HG03108 (cell line): ENCODE measurements at regions not wholly inside any gene's neighbourhood (a gene's known extent, or its start where the extent isn't known, plus 50 kb on each side); places are given as distances from the start of the nearest gene placed in this dataset.

Experiments used
- ATAC-seq: cut with Tn5 transposase; IDR thresholded peaks from one replicate; pipeline ENCODE4 v1.9.1; 2021; ENCODE audit warnings: moderate library complexity; ENCODE audit not compliant: unreplicated experiment

- ATAC-seq, result peak; percentile 79
These were observed 313.8 kb downstream of the ENC1 start for GRCh38 chr5:74326571-74327338.

- no peak for ATAC-seq
These were observed 314.7 kb downstream of the ENC1 start for GRCh38 chr5:74325866-74326265.

DNA sequence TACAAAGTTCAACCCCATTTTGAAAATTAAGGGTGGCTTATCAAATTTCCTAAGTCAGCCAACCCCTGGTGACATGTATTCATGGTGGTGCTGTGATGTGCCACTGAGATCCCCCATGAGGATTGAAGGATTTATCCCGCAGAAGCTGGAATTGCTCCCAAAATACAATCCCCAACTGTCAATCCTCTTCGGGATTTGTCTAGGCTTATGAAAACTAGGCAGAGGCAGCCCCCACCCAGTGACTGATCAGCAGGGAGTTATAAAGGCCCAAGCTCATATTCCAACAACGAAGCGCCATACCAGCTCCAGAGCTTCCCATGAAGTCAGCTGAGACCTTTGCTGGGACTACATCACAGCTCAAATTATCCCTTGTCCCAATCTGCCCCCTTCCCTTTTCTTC is 316.0 kb downstream of the ENC1 start:
- no peak for ATAC-seq

DNA sequence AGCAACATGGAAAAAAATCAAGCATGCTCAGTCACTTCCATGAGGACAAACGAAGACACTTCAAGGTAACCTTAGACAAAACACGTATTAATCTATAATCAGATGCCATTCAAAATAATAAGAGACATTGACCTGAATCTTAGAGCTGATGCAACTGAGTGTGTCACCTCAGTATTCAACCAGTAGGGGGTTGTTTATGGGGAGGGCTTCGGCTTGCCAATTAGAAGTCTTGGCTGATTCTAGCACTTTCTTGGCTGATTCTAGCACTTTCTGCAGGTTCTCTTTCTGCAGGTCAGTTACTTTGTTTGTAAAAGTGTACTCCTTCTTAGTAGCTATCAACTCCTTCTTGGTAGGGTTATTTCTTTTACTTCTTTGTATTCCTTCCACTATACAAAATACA is 317.6 kb downstream of the ENC1 start:
- no peak for ATAC-seq

DNA sequence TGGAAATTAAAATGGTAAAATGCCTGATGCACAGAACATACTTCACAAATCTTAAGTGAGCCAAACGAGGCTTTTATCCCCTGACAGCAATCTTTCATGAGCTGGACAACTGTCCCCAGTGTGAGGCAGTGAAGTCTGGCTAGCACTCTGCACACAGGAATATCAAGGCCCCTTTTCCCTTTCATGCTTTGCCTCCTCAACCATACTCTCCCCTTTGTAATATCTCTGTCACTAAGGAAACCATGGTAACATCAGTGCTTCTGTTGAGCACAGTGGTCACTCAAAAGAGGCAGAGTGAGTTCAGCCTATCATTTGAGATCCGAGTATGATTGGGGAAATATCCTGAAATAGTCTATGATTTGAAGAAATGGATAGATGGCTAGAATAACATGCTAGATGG is 318.3 kb downstream of the ENC1 start:
- no peak for ATAC-seq

- ATAC-seq, result no peak
These were observed 319.2 kb downstream of the ENC1 start for GRCh38 chr5:74321326-74321725.

DNA sequence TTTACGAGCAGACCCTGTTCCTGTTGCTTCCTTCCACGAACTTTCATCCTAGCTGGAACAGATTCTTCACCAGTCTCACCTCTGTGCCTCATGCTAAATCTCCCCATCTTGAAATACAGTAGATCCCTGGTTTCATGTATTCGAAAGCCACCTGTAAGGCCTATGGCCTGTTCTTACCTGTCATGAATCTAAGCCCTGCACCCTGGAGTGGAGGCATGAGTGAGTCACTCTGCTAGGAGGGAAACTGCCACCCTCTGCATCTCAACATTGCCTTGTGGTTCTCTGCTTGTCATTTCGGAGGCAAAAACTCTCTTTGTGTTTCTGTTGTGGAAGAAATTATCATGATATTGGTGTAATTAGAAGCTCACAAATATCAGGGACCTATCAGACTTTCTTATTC is 320.0 kb downstream of the ENC1 start:
- no peak for ATAC-seq

- ATAC-seq, result no peak
These were observed 321.5 kb downstream of the ENC1 start for GRCh38 chr5:74319076-74319475.

DNA sequence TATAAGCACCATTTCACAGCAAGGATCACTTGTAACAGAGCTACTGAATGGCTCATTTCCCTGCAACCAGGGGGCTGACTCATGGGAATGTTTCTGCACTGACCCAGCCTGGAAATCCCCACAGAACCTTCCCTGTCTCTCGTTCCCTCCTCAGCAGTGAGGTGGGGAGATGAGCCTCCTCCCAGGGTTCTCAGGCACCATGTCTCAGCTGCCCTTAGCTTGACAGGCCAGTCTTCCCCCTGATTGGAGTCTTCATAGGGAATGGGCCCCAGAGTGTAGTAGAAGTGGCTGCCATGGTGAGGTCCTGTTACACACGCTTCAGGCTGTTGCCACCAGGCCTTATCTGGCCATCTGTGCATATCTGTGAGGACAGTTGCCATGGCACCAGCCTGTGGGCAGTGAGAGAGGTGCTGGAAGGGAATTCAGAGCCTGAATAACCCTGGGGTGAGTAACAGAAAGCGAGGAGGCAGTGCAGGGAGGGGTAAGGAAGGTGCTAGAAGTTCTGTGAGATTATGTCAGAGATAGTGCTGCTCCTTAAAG is 324.4 kb downstream of the ENC1 start:
- no peak for ATAC-seq

DNA sequence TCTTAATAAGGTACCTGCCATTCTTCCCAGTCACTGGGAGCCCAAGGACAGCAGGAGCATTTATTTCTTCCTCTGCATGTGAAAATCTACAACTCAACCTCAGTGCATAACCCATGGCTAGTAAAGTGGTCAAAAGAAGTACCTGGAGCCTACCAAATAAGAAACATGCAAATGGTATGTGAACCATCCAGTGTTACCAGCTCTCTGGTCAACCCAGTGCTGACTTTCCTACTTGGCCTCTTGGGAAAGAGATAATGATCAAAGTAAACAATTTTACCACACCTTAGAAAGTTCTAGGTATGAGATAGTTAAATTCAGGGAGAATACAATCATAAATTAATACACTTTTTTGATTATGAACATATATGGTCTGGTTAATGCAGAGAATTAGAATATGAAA is 325.6 kb downstream of the ENC1 start:
- ATAC-seq, result no peak

DNA sequence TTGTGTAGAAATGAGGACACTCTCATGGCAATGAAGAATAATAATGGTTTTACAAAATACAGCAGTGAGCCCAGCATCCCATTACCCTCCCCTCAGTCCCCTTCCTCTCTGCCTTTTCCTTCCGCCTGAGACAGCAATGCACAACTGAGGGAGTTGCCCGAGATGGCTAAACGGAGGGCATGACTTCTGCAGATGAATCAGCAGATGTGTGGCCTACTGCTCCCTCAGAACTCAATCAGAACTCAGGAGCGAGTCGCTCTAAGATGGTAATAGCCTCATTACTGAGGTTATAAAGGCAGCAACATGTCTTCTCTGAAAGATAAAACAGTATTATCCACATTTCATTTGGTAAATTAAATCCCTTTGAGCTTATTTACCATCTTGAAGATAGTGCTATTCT is 326.6 kb downstream of the ENC1 start:
- ATAC-seq, result no peak

DNA sequence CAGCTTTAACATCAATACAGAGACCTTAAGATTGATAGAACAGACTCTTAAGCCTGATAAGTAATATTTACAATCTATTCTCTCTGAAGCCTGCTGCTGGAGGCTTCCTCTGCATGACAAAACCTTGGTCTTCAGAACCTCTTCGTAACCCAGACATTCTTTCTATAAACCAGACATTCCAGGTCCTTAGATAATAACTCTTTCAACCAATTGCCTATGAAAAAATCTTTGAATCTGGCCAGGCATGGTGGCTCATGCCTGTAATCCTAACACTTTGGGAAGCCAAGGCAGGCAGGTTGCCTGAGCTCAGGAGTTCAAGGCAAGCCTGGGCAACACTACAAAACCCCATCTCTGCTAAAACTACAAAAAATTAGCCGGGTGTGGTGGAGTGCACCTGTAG is 327.8 kb downstream of the ENC1 start:
- no peak for ATAC-seq

- ATAC-seq, result no peak
These were observed 328.6 kb downstream of the ENC1 start for GRCh38 chr5:74311961-74312360.

GRCh38 chr5:74310997-74311930 is 329.3 kb downstream of the ENC1 start:
- ATAC-seq, result no peak

DNA sequence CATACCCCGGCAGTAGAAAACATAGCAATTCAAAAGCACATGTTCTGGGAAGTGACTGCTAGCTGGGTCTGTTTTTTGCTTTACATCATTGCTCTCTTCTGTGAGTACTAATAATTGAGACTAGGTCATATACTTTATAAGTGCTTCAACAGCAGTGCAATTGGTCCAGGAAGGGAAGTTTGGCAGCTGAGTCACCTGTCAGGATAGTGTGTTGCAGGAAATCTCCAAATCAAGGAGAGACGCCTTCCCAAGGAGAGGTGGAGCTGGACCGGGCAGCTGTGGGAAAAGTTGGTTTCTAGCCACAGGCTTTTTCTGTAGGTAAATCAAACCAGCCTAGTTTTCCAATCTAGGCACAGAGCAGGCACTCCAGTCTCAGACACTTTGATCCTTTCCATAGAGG is 330.1 kb downstream of the ENC1 start:
- ATAC-seq, result no peak

DNA sequence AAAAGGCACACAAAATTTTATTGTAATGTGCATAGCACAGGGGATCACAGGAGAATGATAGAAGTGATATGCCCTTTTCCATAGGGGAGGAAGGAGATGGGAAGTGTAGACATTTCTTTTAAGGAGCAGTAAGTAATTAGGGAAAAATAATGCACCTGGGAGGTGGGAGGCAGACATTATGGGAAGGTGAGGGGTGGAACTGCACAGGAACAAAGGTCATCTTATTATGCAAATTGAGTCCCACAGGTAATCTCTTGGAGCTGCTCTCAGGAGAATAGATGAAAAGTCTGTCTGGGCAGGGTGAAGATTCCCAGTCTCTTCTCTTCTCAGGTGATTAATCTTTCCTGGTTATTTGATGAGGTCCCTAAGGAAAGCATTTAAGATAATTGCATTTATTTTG is 331.5 kb downstream of the ENC1 start:
- no peak for ATAC-seq

DNA sequence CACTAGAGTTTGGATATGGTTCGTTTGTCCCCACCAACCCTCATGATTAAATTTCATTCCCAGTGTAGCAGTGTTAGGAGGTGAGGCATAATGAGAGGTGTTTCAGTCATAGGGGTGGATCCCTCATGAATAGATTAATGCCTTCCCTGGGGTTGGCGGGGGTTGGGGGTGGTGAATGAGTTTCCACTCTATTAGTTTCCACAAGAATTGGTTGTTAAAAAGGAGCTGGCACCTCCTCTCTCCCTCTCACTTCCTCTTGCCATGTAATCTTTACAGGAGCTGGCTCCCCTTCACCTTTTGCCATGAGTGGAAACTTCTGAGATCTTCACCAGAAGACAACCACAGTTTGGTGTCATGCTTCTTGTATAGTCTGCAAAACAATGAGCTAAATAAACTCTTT is 333.7 kb downstream of the ENC1 start:
- no peak for ATAC-seq

GRCh38 chr5:74304536-74304935 is 336.0 kb downstream of the ENC1 start:
- ATAC-seq, result no peak

DNA sequence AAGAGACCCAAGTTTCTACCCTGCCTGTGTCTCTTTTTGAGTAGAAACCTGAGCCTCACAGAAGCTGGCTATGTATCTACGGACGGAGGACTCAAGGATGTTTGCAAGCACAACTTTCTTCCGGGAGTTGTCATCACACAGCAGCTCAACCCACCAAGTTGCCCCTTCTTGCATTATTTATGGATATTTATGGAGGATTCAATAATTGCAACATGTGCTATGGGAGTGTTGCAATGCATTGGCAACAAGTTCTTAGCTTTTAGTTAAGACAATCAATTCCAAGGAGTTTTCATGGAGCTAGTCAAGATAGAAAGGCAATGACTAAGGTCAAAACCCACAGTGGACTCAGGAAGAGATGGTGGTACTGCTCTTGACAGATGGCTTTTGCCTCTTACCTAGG is 336.9 kb downstream of the ENC1 start:
- no peak for ATAC-seq

DNA sequence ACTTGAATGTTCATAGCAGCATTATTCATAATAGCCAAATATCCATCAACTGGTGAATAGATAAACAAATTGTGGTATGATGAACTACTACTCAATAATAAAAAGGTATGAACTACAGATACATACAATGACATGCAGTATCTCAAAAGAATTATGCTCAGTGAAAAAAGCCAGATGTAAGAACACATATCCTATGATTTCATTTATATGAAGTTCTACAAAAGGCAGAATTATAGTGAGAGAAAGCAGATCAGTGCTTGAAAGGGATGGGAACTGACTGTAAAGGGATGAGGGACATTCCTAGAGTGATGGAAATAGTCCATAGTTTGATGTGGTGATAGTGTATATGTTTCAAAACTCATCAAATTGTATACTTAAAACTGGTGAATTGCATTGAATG is 339.0 kb downstream of the ENC1 start:
- ATAC-seq, result no peak

DNA sequence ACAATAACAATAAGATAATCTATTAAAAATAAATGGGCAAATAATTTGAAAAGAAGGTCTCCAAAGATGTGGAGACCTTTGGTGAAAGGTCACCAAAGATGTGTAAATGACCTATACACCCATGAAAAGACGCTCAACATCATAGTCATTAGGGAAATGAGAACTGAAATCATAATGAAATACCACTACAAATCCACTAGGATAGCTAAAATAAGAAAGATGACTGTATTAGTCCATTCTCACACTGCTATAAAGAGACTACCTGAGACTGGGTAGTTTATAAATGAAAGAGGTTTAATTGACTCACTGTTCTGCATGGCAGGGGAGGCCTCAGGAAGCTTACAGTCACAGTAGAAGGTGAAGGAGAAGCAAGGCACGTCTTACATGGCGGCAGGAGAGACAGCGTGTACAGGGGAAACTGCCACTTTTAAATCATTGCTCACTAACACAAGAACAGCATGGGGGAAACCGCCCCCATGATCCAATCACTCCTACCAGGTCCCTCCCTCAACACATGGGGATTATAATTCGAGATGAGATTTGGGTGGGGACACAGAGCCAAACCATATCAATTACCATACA is 339.6 kb downstream of the ENC1 start:
- ATAC-seq, result no peak

DNA sequence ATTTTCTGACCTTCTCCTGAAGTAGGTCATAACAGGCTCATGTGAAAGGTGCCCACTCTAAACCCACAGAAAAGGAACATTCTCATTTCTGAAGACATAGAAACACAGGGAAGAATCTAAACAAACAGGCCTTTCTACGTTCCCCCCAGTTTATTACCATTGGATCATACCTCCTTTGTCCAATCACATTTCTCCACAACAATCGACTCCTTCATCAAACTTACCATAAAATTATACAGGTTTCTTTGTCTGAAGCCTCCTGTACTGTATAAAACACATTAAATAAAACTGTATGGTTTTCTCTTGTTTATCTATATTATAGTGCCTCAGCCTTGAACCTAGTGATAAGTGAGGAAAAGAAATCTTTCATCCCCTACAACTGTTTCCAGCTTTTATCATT is 340.7 kb downstream of the ENC1 start:
- ATAC-seq, result no peak
